ENCODE measurements at regions not wholly inside any gene's neighbourhood (a gene's known extent, or its start where the extent isn't known, plus 50 kb on each side); places are given as distances from the start of the nearest gene placed in this dataset.

GRCh38 chr2:228469721-228470120 lies 288.2 kb upstream of the SPHKAP start:
- TF ChIP-seq CTCF (IDR thresholded peaks at IDR 0.05; ENCODE audit: insufficient read depth, low read length, poor library complexity, severe bottlenecking) (no peak), EZH2phosphoT487 (conservative IDR thresholded peaks at IDR 0.05; ENCODE audit: low read length) (no peak)
